ENCODE measurements at regions not wholly inside any gene's neighbourhood (a gene's known extent, or its start where the extent isn't known, plus 50 kb on each side); places are given as distances from the start of the nearest gene placed in this dataset.

DNA sequence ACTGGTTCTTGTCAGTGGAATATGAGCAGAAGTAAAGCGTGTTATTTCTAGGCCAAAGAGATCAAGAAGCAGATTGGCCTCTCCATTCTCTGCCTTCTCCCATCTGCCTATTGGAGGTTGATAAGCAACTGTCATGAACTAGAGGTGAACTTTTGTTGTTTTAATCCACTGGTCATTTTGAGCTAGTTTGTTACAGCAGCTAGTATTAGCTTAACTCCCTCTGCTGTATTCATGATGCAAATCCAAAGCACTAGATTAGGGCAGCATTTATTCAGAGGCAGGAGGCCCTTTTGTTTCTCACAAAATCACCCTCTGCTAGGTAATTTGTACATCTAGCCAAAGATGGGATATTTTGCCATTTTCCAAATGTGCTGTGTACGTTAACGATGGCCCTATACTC, 97.3 kb upstream of the DPT start:
- TF ChIP-seq, protein P1, sequence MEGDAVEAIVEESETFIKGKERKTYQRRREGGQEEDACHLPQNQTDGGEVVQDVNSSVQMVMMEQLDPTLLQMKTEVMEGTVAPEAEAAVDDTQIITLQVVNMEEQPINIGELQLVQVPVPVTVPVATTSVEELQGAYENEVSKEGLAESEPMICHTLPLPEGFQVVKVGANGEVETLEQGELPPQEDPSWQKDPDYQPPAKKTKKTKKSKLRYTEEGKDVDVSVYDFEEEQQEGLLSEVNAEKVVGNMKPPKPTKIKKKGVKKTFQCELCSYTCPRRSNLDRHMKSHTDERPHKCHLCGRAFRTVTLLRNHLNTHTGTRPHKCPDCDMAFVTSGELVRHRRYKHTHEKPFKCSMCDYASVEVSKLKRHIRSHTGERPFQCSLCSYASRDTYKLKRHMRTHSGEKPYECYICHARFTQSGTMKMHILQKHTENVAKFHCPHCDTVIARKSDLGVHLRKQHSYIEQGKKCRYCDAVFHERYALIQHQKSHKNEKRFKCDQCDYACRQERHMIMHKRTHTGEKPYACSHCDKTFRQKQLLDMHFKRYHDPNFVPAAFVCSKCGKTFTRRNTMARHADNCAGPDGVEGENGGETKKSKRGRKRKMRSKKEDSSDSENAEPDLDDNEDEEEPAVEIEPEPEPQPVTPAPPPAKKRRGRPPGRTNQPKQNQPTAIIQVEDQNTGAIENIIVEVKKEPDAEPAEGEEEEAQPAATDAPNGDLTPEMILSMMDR (IDR thresholded peaks at IDR 0.05), result no peak
- TF ChIP-seq POLR2A (IDR thresholded peaks at IDR 0.05), result no peak
- TF ChIP-seq EP300 (IDR thresholded peaks at IDR 0.05), result no peak

Data from ovary (tissue), 3 donors.